ENCODE measurements at regions not wholly inside any gene's neighbourhood (a gene's known extent, or its start where the extent isn't known, plus 50 kb on each side); places are given as distances from the start of the nearest gene placed in this dataset.

DNA sequence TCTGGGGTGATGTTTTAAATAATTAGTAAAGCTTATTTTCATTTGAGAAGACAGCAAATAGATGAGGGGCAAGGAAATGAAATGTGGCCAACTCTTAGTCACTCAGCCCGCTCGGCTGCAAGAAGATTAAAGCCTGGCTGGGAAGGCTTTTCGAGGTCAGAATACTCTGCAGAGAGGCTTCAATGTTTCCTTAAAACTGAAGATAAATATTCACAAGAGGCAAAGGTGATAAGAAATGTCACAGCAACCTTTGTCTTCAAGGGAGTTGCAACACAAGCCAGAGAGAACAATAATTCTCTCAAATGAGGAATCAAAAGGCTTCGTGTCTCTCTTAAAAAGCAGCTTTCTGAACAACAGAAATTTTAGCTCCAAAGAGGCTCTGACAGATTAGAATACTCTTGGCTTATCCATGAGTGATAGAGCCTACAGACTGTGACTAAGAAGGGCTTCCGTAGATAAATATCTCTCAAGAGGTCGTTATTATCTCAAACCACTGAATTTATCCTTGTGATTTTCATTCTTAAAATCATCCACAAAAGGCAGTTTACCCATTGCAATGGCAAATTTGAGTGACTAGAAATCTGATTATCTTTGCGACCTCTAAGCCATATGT is 92.5 kb downstream of the KLF6 start:
- Histone ChIP-seq H3K36me3 (no peaks in the 10 kb centered on the region), H3K9me3 (no peaks in the 10 kb centered on the region), H3K4me3 (no peak overlapping the region), H3K27me3 (no peaks in the 10 kb centered on the region), H3K4me1 (peaks cover 0 to 13% (median 2%) of the 10 kb centered on the region in 12 donors), H3K27ac (no peak overlapping the region)
- WGBS, 4 donors = 57 to 69% (median 61%) methylated on average over 7 of the region's 7 CpGs
- intact Hi-C loops (cut with DNase I) = no loop called here
- TF ChIP-seq, protein P1, sequence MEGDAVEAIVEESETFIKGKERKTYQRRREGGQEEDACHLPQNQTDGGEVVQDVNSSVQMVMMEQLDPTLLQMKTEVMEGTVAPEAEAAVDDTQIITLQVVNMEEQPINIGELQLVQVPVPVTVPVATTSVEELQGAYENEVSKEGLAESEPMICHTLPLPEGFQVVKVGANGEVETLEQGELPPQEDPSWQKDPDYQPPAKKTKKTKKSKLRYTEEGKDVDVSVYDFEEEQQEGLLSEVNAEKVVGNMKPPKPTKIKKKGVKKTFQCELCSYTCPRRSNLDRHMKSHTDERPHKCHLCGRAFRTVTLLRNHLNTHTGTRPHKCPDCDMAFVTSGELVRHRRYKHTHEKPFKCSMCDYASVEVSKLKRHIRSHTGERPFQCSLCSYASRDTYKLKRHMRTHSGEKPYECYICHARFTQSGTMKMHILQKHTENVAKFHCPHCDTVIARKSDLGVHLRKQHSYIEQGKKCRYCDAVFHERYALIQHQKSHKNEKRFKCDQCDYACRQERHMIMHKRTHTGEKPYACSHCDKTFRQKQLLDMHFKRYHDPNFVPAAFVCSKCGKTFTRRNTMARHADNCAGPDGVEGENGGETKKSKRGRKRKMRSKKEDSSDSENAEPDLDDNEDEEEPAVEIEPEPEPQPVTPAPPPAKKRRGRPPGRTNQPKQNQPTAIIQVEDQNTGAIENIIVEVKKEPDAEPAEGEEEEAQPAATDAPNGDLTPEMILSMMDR (IDR thresholded peaks at IDR 0.05) = no peak
- TF ChIP-seq POLR2A (IDR thresholded peaks at IDR 0.05) = no peak
- peak in 1 of 4 donors; percentile 33 for ATAC-seq
- no peak for DNase-seq

DNA sequence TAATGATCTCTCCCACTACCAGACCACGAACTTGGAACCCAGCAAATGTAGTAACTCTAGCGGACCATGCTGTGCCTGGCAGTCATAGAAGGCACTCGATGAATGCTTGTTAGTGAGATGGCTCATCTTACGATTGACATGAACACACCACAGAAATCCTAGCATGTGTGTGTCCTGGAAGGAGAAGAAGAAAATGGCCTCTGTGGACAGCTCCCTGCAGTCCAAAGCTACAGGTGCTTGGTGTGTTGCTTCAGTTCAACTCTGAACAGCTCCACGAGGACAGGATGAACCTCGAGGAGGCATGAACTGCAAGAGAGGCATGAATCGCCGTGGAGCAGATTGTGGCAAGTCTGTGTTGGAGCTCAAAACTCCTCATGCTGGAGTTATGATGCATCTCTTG is 93.5 kb downstream of the KLF6 start:
- Histone ChIP-seq H3K4me3 (no peak overlapping the region), H3K27me3 (no peaks in the 10 kb centered on the region), H3K9me3 (no peaks in the 10 kb centered on the region), H3K27ac (no peak overlapping the region), H3K4me1 (peaks cover 0 to 13% (median 2%) of the 10 kb centered on the region in 12 donors), H3K36me3 (no peaks in the 10 kb centered on the region)
- TF ChIP-seq POLR2A (IDR thresholded peaks at IDR 0.05) = no peak
- TF ChIP-seq, protein P1 (IDR thresholded peaks at IDR 0.05) = no peak
- ATAC-seq = no peak
- intact Hi-C loops (cut with DNase I) = no loop called here
- DNase-seq = no peak
- WGBS, 4 donors = 81 to 88% (median 86%) methylated on average over 8 of the region's 8 CpGs

DNA sequence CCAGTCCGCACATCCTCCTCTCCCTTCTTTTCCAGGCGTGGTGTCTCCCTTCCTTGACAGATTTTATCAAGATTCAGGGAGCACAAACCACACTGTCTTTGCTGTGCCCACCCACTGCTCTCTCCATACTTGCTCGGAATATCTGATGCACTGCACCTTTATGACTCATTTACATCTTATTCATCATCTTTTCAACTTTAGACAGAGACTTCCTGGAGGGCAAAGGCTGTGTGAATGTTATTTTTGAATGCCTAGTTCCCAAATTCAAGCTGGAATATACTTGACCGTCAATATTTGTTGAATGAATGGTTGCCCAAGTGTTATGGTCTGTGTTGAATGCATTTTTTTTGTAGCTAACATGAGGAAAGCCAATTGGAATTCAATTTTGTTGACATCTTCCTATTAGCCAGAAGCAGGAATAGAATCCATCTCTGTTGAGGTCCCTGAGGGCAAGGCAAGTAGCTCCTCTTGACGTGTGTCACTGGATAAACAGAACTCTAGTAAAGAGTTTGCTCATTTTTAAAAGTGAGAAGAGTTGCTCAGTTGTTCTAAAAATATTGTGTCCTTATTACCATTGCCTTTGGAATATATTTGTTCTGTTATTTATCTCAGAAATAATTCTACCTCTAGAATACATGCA is 95.0 kb downstream of the KLF6 start:
- Histone ChIP-seq H3K4me3 (no peak overlapping the region), H3K27ac (no peak overlapping the region), H3K9me3 (no peaks in the 10 kb centered on the region), H3K4me1 (peaks cover 0 to 13% (median 2%) of the 10 kb centered on the region in 12 donors), H3K36me3 (no peaks in the 10 kb centered on the region), H3K27me3 (no peaks in the 10 kb centered on the region)
- 84 to 88% (median 86%) methylated on average over 5 of the region's 5 CpGs for WGBS, 4 donors
- ATAC-seq (no peak), DNase-seq (no peak)
- intact Hi-C loops (cut with DNase I) = no loop called here
- TF ChIP-seq POLR2A (IDR thresholded peaks at IDR 0.05) = no peak
- TF ChIP-seq, protein P1 (IDR thresholded peaks at IDR 0.05) = no peak

DNA sequence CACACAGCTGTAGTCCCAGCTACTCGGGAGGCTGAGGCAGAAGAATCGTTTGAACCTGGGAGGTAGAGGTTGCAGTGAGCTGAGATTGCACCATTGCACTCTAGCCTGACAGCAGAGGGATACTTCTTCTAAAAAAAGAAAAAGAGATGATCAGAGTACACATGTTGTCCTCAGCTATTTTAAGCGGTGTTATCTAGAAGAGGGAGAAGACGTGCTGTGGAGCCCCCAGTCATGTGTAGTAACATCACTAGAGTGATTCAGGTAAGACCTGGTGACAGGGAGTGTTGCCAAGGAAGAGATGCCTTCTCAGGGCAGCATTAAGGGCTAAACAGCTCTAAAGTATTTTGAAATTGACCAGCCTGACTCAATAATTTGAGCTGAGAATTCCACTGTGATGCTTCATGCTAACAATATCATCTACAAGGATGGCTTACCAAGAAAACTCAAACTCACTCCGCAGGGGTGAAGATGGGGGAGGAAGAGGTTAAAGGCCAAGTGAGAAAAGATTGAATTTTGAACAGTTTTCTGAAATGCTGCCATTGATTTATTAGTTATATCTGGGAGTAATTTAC is 97.4 kb downstream of the KLF6 start:
- Histone ChIP-seq H3K9me3 (no peaks in the 10 kb centered on the region), H3K4me3 (no peak overlapping the region), H3K27me3 (no peaks in the 10 kb centered on the region), H3K27ac (no peak overlapping the region), H3K36me3 (no peaks in the 10 kb centered on the region), H3K4me1 (peaks cover 0 to 7% (median 2%) of the 10 kb centered on the region in 12 donors)
- DNase-seq (no peak), ATAC-seq (peak in 3 of 4 donors; percentile 38 to 59 (median 47))
- 64 to 74% (median 68%) methylated on average over 5 of the region's 5 CpGs for WGBS, 4 donors
- intact Hi-C loops (cut with DNase I) = no loop called here
- TF ChIP-seq, protein P1 (IDR thresholded peaks at IDR 0.05) = no peak
- TF ChIP-seq POLR2A (IDR thresholded peaks at IDR 0.05) = no peak

All from heart left ventricle (tissue), 16 donors.